SK-N-SH (cell line): ENCODE measurements at regions not wholly inside any gene's neighbourhood (a gene's known extent, or its start where the extent isn't known, plus 50 kb on each side); places are given as distances from the start of the nearest gene placed in this dataset.

Source experiments
- CTCF ChIA-PET: fragments of 300-600, 350-600 bp; formaldehyde crosslinking; extraction: SDS; loops from one replicate; lab custom pipeline; 2021; lab: Yijun Ruan, JAX
- POLR2A ChIA-PET: fragments of 350-600 bp; sonication (Branson Sonifier 250); formaldehyde crosslinking; extraction: SDS; loops from one replicate; lab custom pipeline; 2020; ENCODE audit warnings: antibody characterized with exemption, inconsistent platforms; lab: Yijun Ruan, JAX
- DNase-seq: peaks from one replicate; pipeline ENCODE4 v3.0.0; 2012
- H2AFZ ChIP-seq: fragments of 200-600 bp; sonication (generic); 2 replicates; pipeline ENCODE4 v1.8.1; 2016; ENCODE audit warnings: antibody characterized with exemption, mild to moderate bottlenecking, low read depth
- H3F3A ChIP-seq: fragments of 200-600 bp; sonication (generic); replicated peaks from 2 replicates; pipeline ENCODE3; 2016; ENCODE audit warnings: antibody characterized with exemption, mild to moderate bottlenecking; ENCODE audit not compliant: insufficient read depth
- H3K27ac ChIP-seq, 2 experiments: fragments of 200-500 bp in 1 of 2; fragments of 200-600 bp in 1 of 2; sonication (Bioruptor generic) in 1 of 2; sonication (generic), shearing (Covaris generic) in 1 of 2; 2 replicates each; pipeline versions ENCODE4 v1.5.1 to v1.6.1; 2014 to 2016; ENCODE audit warnings: low read depth in 2 of 2, inconsistent platforms in 1 of 2, low read length in 1 of 2, mild to moderate bottlenecking in 1 of 2, mixed read lengths in 1 of 2
- H3K27me3 ChIP-seq: fragments of 200-600 bp; sonication (generic), shearing (Covaris generic); 2 replicates; pipeline ENCODE4 v1.6.1; 2016; ENCODE audit warnings: mixed run types; ENCODE audit not compliant: insufficient read depth
- H3K36me3 ChIP-seq, 2 experiments: fragments of 200-500 bp in 1 of 2; fragments of 200-600 bp in 1 of 2; sonication (Bioruptor generic) in 1 of 2; sonication (generic) in 1 of 2; replicated peaks in 1 of 2; 2 replicates each; pipeline versions ENCODE3 to v1.5.1; 2014 to 2016; ENCODE audit warnings: low read length in 1 of 2, mild to moderate bottlenecking in 1 of 2; ENCODE audit not compliant: insufficient read depth in 2 of 2, control insufficient read depth in 1 of 2
- H3K4me1 ChIP-seq, 2 experiments: fragments of 200-500 bp in 1 of 2; fragments of 200-600 bp in 1 of 2; sonication (Bioruptor generic) in 1 of 2; sonication (generic), shearing (Covaris generic) in 1 of 2; 2 replicates each; pipeline versions ENCODE4 v1.5.1 to v1.6.1; 2014 to 2016; ENCODE audit warnings: low read depth in 1 of 2, low read length in 1 of 2, mixed run types in 1 of 2; ENCODE audit not compliant: insufficient read depth in 2 of 2, control insufficient read depth in 1 of 2
- H3K4me2 ChIP-seq: fragments of 200-600 bp; sonication (generic), shearing (Covaris generic); 2 replicates; pipeline ENCODE4 v1.6.1; 2017; ENCODE audit warnings: mixed run types
- H3K4me3 ChIP-seq, 2 experiments: fragments of 200-500 bp in 1 of 2; fragments of 200-600 bp in 1 of 2; sonication (Bioruptor generic) in 1 of 2; sonication (generic), shearing (Covaris generic) in 1 of 2; 2 replicates each; pipeline versions ENCODE4 v1.5.1 to v1.8.1; 2014 to 2016; ENCODE audit warnings: low read depth in 2 of 2, inconsistent platforms in 1 of 2, low read length in 1 of 2, mild to moderate bottlenecking in 1 of 2, mixed read lengths in 1 of 2, moderate library complexity in 1 of 2
- H3K79me2 ChIP-seq: fragments of 200-600 bp; sonication (generic); 2 replicates; pipeline ENCODE4 v1.8.1; 2017; ENCODE audit warnings: mild to moderate bottlenecking; ENCODE audit not compliant: insufficient read depth
- H3K9ac ChIP-seq: fragments of 200-600 bp; sonication (generic); 2 replicates; pipeline ENCODE4 v1.6.1; 2017; ENCODE audit warnings: mixed run types
- H3K9me2 ChIP-seq: fragments of 200-600 bp; sonication (generic); 2 replicates; pipeline ENCODE4 v1.6.1; 2017; ENCODE audit warnings: mixed run types
- H3K9me3 ChIP-seq: fragments of 200-600 bp; sonication (generic); 2 replicates; pipeline ENCODE4 v1.6.1; 2017; ENCODE audit warnings: mixed run types, mild to moderate bottlenecking, moderate library complexity
- H4K20me1 ChIP-seq: fragments of 200-600 bp; sonication (generic); 2 replicates; pipeline ENCODE4 v1.6.1; 2017; ENCODE audit warnings: mild to moderate bottlenecking, mixed run types; ENCODE audit not compliant: insufficient read depth
- ELF1 ChIP-seq: IDR thresholded peaks from 2 replicates; pipeline ENCODE4 v1.4.0; 2012
- GATA2 ChIP-seq: sonication (generic); formaldehyde crosslinking; IDR thresholded peaks from 2 replicates; pipeline ENCODE4 v1.5.0; 2020; ENCODE audit warnings: mild to moderate bottlenecking, missing genetic modification reagents
- MEF2A ChIP-seq: IDR thresholded peaks from 2 replicates; pipeline ENCODE4 v1.4.0; 2012; ENCODE audit warnings: low read depth, borderline replicate concordance
- MXI1 ChIP-seq: IDR thresholded peaks from 2 replicates; pipeline ENCODE4 v1.6.1; 2012; ENCODE audit warnings: mild to moderate bottlenecking, low read depth, low read length, improper control_type of control experiment
- POLR2AphosphoS5 ChIP-seq: IDR thresholded peaks from 2 replicates; pipeline ENCODE4 v1.6.1; 2012; ENCODE audit warnings: low read depth, low read length
- RXRA ChIP-seq: IDR thresholded peaks from 2 replicates; pipeline ENCODE4 v1.4.0; 2012; ENCODE audit warnings: low read depth, mild to moderate bottlenecking, borderline replicate concordance
- TAF1 ChIP-seq: IDR thresholded peaks from 2 replicates; pipeline ENCODE4 v1.6.1; 2012; ENCODE audit warnings: low read depth, mild to moderate bottlenecking, low read length, moderate library complexity, borderline replicate concordance
- TCF12 ChIP-seq: IDR thresholded peaks from 2 replicates; pipeline ENCODE4 v1.4.0; 2012
- ZBTB33 ChIP-seq: IDR thresholded peaks from 2 replicates; pipeline ENCODE4 v1.4.0; 2012; ENCODE audit warnings: low read depth, borderline replicate concordance
- WGBS: methylation state at CpG from one replicate; pipeline ENCODE4 v1.1.6; 2017; ENCODE audit warnings: low lambda C conversion rate; 5-methylcytosine and 5-hydroxymethylcytosine counted together
- TF ChIP-seq, protein P1 (sequence below): fragments of 200-600 bp; sonication (generic); IDR thresholded peaks from 2 replicates; pipeline ENCODE4 v1.6.1; 2017; ENCODE audit warnings: antibody characterized with exemption, mild to moderate bottlenecking, moderate library complexity

GRCh38 chr3:197606468-197606867 lies 50.7 kb upstream of the BDH1 start:
- peaks cover 9% of the 10 kb centered on the region; the same call in 1 of the 2 replicates for H3K79me2 ChIP-seq
- no peak overlapping the region for H3K27ac ChIP-seq
- no peaks in the 10 kb centered on the region for H3F3A ChIP-seq
- no peak for TF ChIP-seq ELF1
- no peak for TF ChIP-seq TCF12
- no peak for TF ChIP-seq POLR2AphosphoS5
- TF ChIP-seq RXRA: no peak
- TF ChIP-seq ZBTB33: no peak
- TF ChIP-seq, protein P1, sequence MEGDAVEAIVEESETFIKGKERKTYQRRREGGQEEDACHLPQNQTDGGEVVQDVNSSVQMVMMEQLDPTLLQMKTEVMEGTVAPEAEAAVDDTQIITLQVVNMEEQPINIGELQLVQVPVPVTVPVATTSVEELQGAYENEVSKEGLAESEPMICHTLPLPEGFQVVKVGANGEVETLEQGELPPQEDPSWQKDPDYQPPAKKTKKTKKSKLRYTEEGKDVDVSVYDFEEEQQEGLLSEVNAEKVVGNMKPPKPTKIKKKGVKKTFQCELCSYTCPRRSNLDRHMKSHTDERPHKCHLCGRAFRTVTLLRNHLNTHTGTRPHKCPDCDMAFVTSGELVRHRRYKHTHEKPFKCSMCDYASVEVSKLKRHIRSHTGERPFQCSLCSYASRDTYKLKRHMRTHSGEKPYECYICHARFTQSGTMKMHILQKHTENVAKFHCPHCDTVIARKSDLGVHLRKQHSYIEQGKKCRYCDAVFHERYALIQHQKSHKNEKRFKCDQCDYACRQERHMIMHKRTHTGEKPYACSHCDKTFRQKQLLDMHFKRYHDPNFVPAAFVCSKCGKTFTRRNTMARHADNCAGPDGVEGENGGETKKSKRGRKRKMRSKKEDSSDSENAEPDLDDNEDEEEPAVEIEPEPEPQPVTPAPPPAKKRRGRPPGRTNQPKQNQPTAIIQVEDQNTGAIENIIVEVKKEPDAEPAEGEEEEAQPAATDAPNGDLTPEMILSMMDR: no peak
- TF ChIP-seq TAF1: no peak
- no peak for TF ChIP-seq MEF2A
- TF ChIP-seq MXI1: no peak
- no peak for TF ChIP-seq GATA2 (CRISPR knock-in tag)
- TF ChIP-seq, all 33 proteins: peak for 0
- Histone ChIP-seq H3K4me3 (no peak overlapping the region), H3K9ac (no peak overlapping the region), H4K20me1 (no peaks in the 10 kb centered on the region), H3K9me2 (no peaks in the 10 kb centered on the region), H2AFZ (no peak overlapping the region), H3K36me3 (peaks cover 21 to 45% of the 10 kb centered on the region in 2 experiments), H3K4me1 (no peaks in the 10 kb centered on the region), H3K9me3 (no peaks in the 10 kb centered on the region), H3K4me2 (no peak overlapping the region), H3K27me3 (no peaks in the 10 kb centered on the region)
- DNase-seq: no peak
- POLR2A ChIA-PET: no interaction called here
- 92% methylated on average over 3 of the region's 3 CpGs for WGBS
- CTCF ChIA-PET: interaction anchor here (6.5 kb wide), 1 partner anchor 7 kb away, joined by 61 read pairs; no protein-coding TSS in a partner anchor
